ENCODE measurements at regions not wholly inside any gene's neighbourhood (a gene's known extent, or its start where the extent isn't known, plus 50 kb on each side); places are given as distances from the start of the nearest gene placed in this dataset.

GRCh38 chr2:195316486-195316885 is 340.5 kb upstream of the SLC39A10 start:
- TF ChIP-seq CTCF (IDR thresholded peaks at IDR 0.05) (no peak), POLR2A (IDR thresholded peaks at IDR 0.05) (no peak)

Data from lower leg skin (tissue), 3 donors.